C4-2B (cell line): ENCODE measurements at regions not wholly inside any gene's neighbourhood (a gene's known extent, or its start where the extent isn't known, plus 50 kb on each side); places are given as distances from the start of the nearest gene placed in this dataset.

Experiments used
- H3K27ac ChIP-seq: fragments of 450-650 bp; 2 replicates; pipeline ENCODE4 v1.5.1; 2017
- ZFX ChIP-seq: fragments of 450-650 bp; IDR thresholded peaks from 2 replicates; pipeline ENCODE4 v1.6.1; 2017
- TF ChIP-seq, protein P1 (sequence below): fragments of 450-650 bp; conservative IDR thresholded peaks from 2 replicates; pipeline ENCODE4 v1.5.1; 2017; ENCODE audit warnings: mild to moderate bottlenecking

- no peak overlapping the region for H3K27ac ChIP-seq
- TF ChIP-seq ZFX: no peak
- TF ChIP-seq, protein P1, sequence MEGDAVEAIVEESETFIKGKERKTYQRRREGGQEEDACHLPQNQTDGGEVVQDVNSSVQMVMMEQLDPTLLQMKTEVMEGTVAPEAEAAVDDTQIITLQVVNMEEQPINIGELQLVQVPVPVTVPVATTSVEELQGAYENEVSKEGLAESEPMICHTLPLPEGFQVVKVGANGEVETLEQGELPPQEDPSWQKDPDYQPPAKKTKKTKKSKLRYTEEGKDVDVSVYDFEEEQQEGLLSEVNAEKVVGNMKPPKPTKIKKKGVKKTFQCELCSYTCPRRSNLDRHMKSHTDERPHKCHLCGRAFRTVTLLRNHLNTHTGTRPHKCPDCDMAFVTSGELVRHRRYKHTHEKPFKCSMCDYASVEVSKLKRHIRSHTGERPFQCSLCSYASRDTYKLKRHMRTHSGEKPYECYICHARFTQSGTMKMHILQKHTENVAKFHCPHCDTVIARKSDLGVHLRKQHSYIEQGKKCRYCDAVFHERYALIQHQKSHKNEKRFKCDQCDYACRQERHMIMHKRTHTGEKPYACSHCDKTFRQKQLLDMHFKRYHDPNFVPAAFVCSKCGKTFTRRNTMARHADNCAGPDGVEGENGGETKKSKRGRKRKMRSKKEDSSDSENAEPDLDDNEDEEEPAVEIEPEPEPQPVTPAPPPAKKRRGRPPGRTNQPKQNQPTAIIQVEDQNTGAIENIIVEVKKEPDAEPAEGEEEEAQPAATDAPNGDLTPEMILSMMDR: no peak
Measured at GRCh38 chr9:106058460-106058859, 364.1 kb downstream of the TMEM38B start.

DNA sequence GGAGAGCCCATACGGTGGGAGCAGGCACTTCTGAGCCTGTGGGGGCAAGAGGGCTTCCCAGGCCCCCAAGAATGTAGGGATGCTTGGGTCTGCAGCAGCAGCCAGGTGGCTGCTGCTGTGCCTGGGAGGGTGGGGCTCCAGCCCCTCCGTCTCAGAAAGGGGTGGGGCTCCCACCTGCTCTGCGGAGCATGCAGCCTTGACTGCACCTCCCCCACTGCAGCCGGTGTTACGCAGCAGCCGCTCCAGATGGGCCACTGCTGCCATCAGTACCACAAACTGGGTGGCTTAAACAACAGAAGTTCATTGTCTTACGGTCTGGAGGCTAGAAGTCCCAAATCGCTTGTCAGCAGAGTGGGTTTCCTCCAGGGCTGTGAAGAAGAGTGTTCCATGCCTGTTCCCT, 365.5 kb downstream of the TMEM38B start:
- TF ChIP-seq, protein P1: no peak
- TF ChIP-seq ZFX: no peak
- H3K27ac ChIP-seq: no peak overlapping the region

DNA sequence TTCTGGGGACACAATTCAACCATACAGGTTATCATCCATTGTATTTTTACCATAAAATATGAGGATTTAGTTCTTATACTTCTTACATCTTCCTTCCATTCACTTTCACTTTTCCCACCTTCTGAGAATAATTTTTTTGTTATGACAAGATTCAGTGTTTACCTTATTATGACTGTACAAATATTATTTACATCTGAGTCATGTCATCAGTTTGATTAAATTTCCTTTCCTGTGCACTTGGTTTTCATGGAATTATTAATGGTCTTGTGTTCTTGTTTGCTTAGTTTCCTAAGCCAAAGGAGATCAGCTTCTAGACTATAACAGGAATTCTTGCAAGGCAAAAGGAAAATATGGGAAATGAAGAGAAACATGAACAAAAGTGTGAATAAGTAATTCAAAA, 366.5 kb downstream of the TMEM38B start:
- TF ChIP-seq, protein P1: no peak
- no peak for TF ChIP-seq ZFX
- no peak overlapping the region for H3K27ac ChIP-seq

GRCh38 chr9:106062250-106062649, 367.9 kb downstream of the TMEM38B start:
- no peak for TF ChIP-seq ZFX
- H3K27ac ChIP-seq: no peak overlapping the region

DNA sequence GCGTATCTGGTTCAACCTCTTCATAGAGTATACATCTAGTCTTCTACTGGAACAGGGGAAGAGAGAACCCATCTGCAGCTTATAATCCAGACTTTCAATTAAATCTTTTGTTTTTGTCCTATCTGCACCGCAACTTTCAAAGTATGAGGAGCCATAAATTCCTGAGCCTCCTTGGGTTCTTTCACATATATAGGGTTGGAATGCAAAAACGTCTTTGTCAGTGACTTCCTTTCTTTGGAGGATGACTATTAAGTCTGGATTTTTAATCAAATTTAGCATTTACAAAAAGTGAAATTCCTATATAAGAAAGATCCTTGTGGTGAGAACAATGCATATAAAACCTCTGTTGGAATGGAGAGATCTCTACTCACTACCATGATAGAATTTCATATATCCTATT, 370.8 kb downstream of the TMEM38B start:
- TF ChIP-seq, protein P1: no peak
- TF ChIP-seq ZFX: no peak

GRCh38 chr9:106065579-106066214, 371.4 kb downstream of the TMEM38B start:
- no peak overlapping the region for H3K27ac ChIP-seq
- TF ChIP-seq, protein P1: no peak
- no peak for TF ChIP-seq ZFX

More for the DNA sequence above, 370.8 kb downstream of the TMEM38B start:
- H3K27ac ChIP-seq: no peak overlapping the region

GRCh38 chr9:106066940-106067524, 372.7 kb downstream of the TMEM38B start:
- H3K27ac ChIP-seq: no peak overlapping the region
- TF ChIP-seq, protein P1: no peak
- TF ChIP-seq ZFX: no peak

- no peak for TF ChIP-seq ZFX
- TF ChIP-seq, protein P1: no peak
- no peak overlapping the region for H3K27ac ChIP-seq
Measured at GRCh38 chr9:106069241-106069640, 374.9 kb downstream of the TMEM38B start.
